ENCODE measurements at regions not wholly inside any gene's neighbourhood (a gene's known extent, or its start where the extent isn't known, plus 50 kb on each side); places are given as distances from the start of the nearest gene placed in this dataset.
"Not testable (repeated sequence)": the region's sequence is repeated elsewhere in the genome, so short reads cannot be mapped to it uniquely, and the experiment has no call there.

DNA sequence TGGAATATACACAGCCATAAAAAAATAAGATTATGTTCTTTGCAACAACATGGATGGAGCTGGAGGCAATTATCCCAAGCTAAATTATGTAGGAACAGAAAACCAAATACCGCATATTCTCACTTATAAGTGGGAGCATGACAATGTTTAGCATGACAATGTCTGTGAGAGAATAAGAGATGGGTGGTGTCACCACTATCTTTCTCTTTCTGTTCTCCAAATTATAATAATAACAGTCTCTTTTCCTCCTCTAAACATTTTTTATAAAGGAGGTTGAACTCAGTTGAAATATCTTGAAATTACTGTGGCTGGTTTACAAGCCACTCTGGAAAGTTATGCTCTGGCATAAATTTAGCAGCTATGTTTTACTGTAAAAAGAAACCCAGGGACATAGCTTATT is 108.4 kb upstream of the NBPF19 start:
- not testable (repeated sequence) for DNase-seq

DNA sequence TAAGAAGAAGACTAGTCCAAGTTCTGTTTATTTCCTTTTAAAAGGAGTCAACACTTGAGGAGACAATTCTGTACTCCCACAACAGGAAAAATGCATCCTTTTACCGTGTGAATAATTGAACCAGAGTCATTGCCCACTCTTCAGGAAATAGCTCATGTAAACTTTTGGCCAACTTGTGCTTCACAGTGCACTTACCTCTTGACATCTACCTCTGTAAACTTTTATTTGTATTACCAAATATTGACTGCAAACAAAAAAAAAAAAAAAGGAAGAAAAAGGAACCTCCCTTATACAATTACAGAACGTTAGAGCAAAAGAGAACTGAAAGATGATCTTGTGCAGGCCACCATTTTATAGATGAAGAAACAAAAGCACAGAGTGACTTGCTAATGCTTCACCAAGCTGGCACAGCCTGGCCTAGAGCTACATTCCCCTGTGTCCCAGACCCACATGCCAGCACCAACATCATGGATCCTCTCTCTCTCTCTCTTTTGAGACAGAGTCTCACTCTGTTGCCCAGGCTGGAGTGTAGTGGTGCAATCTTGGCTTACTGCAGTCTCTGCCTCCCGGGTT is 107.3 kb upstream of the NBPF19 start:
- not testable (repeated sequence) for DNase-seq

DNA sequence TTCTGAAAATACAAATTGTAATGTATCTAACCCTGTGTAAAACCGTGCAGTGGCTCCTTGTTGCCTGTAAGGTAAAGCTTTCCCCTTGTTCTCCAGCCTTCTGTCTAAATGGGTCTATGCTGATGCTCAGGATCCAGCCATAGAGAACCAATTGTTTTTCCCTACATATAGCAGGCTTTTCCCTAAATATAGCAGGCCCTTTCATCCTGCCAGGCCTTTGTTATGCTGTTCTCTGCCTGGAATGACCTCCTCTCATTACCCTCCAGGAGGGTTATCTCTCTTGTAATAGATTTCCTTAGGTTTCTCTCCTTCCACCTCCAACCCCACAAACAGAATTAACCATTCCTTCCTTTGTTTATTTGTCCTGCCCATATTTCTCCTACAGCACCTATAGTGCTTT is 106.5 kb upstream of the NBPF19 start:
- DNase-seq, result peak; percentile 11

DNA sequence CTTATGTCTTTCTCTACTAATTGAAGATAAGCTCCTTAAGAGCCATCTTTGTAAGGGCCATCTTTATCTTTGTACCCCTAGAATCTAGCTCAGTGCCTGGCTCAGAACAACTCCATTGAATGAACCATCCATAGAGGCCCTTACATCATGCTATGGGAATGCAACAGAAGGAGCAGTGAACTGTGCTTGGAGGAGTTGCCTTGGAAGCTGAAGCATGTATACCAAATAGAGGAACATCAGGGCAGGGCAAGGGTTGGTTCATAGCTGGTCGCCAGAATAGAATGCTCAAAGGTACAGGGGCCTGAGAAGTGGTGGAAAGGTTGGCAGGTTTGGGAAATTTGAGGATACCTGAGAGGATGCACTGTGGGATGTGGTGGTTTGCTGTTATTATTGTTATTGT is 105.8 kb upstream of the NBPF19 start:
- DNase-seq, result not testable (repeated sequence)

DNA sequence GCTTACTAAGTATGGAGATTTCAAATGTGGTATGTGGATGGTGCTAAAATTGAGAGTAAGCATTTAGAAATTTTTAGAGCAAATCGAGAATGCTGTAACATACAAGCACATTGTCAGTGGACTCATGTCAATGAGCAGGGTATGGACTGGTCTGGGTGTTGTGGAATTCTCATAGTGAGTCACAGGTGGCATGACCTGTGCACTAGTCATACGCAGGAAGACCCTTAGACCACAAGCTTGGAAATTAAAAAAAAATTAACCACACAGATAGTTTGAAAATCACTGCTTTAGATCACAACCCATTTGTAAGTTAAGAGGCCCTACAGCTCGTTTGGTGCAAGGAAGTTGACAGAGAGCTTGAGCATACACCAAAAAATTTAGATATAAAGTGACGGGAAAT is 102.9 kb upstream of the NBPF19 start:
- DNase-seq, result not testable (repeated sequence)

DNA sequence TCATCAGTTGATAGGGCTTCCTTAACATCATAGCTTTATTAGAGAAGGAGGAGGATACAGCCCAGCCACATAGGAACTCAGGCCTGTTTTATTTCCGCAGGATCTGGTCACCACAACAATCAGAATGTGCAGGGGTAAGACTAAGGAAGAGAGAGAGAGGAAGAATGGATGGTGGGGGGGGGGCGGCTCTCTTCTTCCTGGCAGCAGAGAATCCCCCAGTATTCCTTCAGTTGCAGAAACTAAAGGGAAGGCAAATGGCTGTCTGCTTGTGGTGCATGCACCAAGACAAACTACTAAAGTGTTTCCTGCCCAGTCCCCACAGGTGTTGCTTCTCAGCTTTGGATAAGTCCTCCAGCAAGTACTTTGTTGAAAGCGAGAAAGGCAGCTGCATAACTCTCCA is 96.4 kb upstream of the NBPF19 start:
- not testable (repeated sequence) for DNase-seq

DNA sequence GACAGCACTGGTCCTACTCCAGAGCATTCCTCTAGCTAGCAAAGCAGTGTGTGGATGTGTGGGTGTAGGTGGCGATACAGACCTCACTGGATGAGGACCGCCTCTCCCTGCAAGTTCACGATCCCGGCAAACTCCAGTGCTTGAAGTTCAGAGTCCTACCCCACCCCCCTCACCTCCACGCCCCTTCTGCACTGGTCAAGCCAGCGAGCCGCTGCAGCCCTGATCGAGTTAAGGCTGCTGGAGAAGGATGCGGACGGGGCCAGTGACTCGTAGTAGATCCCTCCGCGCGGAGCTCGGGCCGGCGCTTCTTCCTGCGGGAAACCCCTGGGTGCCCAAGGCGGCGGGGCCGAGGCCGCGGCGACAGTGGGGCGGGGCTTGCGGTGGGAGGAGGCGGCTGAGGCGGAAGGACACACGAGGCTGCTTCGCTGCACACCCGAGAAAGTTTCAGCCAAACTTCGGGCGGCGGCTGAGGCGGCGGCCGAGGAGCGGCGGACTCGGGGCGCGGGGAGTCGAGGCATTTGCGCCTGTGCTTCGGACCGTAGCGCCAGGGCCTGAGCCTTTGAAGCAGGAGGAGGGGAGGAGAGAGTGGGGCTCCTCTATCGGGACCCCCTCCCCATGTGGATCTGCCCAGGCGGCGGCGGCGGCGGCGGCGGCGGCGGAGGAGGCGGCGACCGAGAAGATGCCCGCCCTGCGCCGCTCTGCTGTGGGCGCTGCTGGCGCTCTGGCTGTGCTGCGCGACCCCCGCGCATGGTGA is 84.5 kb upstream of the NBPF19 start:
- peak; percentile 91 for DNase-seq

DNA sequence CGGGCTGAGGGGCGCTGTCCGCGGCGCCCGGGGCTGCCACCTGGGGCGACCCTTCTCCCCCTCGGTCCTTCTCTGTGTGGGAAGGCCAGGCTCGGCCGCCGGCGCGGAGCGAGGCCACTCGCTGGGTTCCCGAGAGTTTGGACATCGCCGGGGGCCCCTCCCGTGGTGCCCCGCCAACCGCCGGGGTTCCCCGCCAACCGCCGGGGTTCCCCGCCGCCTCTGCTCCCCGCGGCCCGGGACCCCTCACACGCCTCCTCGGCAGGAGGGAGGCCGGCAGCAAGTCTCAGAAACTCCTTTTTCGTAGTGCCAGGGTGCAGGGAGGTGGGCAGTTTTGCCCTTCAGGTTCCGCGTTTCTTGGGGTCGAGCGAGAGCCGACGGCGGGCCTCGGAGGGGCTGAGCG is 83.9 kb upstream of the NBPF19 start:
- not testable (repeated sequence) for DNase-seq

DNA sequence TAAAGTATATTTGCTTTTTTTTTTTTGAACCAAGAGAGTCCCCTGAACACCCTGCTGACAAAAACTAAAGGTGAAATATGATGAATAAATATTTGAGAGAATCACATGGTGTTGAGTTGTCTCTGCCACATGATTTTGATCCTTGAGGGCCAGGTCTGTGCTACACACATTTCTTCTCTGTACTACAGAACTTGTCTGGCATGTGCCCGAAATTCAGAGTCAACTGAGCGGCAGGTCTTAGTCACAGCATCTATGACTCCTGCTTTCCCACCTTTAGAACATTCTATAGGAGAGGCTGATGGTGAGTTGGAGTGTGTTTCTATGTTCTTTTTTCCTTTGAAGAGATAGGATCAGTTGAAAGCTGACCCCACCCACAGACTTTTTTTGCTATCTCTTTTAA is 79.0 kb upstream of the NBPF19 start:
- not testable (repeated sequence) for DNase-seq

DNA sequence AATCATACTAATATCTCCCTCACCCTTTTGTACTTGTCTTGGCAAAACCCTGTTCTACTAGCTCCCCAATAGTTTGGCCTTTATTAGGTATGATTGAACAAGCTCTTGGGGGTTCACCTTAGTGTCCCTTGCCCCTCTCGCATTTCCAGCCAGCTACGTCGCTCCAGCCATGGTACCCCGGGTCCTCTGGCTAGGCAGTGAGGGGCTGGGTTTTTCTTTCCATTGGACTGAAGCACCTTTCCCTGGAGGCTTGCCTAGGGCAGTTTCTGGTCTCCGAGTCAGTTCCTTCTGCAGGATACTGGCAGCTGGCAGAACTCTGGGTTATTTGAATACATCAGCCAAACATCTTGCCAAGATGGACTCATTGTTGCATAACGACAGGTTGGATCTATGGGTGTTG is 76.3 kb upstream of the NBPF19 start:
- not testable (repeated sequence) for DNase-seq

DNA sequence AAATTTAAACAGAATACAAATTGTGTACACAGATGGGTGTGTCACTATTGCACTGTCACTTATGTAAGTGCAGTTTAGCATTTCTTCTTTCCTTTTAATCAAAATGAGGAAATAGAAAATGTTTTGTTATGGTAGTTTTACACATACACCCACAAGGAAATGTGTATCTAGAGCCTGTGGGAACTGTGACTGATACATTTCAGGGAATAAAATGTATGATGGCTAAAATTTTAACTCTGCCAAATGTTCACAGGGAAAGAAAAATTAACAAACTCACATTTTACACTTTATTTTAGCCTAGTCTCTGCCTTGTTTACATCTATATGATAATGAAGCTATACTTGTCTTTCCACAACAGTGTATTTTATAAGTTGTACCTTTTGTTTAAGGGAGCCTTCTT is 66.4 kb upstream of the NBPF19 start:
- DNase-seq, result not testable (repeated sequence)

DNA sequence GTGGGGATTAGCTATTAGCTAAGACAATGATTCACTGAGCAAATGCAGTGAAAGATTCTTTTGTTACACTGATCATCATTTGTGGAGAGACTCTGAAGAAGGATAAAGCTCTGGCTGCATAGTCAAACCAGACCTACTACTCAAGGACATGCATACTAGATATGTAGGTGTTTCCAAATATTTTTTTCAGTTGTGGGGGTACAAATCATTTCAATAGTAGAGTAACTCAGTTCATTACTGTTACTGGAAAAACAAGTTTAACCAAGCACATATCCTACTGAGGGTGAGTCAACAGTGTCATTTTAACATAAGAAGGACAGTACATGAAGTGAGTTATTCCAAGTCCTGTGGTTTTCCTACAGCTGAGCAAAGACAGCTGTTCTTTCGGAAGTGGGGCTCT is 59.5 kb upstream of the NBPF19 start:
- not testable (repeated sequence) for DNase-seq

DNA sequence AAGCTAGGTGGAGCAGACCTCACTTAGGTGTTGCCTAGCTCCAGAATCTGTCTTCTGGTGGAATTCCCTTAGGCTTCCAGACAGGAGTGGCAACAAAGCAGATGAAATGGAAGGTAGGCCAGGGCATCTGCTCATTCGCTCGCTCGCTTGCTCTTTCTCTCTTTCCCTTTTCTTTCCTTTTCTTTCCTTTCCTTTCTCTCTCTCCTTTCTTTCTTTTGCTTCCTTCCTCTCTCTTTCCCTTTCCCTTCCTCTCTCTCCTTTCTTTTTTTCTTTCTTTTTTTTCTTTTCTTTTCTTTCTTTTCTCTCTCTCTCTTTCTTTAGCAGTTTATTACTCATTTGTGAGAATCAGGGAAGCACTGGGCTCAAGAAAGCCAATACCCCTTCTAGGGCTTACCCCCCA is 56.1 kb upstream of the NBPF19 start:
- DNase-seq, result not testable (repeated sequence)

DNA sequence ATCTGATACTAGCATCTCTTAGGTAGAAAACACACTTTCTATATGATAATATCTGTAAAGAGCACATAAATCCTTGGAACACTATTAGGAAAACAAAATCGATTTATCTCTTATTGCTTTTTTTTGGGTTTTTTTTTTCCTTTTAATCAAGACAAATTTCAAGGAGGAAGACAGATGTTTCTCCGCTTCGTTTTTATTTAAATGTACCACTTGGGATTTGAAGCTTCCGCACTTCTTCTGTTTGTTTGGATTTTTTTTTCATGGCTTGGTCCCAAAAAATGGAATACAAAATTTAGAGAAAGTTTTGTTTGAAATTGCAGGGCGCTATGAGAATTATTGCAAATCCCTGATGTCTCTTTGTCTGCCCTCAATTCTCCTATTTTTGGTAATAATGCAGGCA is 51.7 kb upstream of the NBPF19 start:
- DNase-seq, result not testable (repeated sequence)
